Loucy (cell line): ENCODE measurements at regions not wholly inside any gene's neighbourhood (a gene's known extent, or its start where the extent isn't known, plus 50 kb on each side); places are given as distances from the start of the nearest gene placed in this dataset.

ENCODE experiments used
- H2AFZ ChIP-seq: fragments of 200-600 bp; sonication (generic); 2 replicates; pipeline ENCODE4 v1.6.0; 2016; ENCODE audit warnings: antibody characterized with exemption, mild to moderate bottlenecking, low read length, moderate library complexity
- H3F3A ChIP-seq: fragments of 200-600 bp; 2 replicates; pipeline ENCODE4 v1.6.0; 2016; ENCODE audit warnings: antibody characterized with exemption, low read depth, mild to moderate bottlenecking
- H3K27me3 ChIP-seq: fragments of 200-600 bp; sonication (generic); 2 replicates; pipeline ENCODE4 v1.6.1; 2014; ENCODE audit warnings: low read length, mild to moderate bottlenecking; ENCODE audit not compliant: insufficient read depth, poor library complexity, severe bottlenecking
- H3K36me3 ChIP-seq: fragments of 200-600 bp; sonication (generic); 2 replicates; pipeline ENCODE4 v1.6.1; 2016; ENCODE audit warnings: low read length; ENCODE audit not compliant: insufficient read depth
- H3K4me1 ChIP-seq: fragments of 200-600 bp; sonication (generic); 2 replicates; pipeline ENCODE4 v1.5.1; 2014; ENCODE audit warnings: low read length, mild to moderate bottlenecking; ENCODE audit not compliant: insufficient read depth, poor library complexity, severe bottlenecking
- H3K4me2 ChIP-seq: fragments of 200-600 bp; sonication (generic); 2 replicates; pipeline ENCODE4 v1.6.0; 2014; ENCODE audit warnings: antibody characterized with exemption, low read length, low read depth, mild to moderate bottlenecking; ENCODE audit not compliant: poor library complexity, severe bottlenecking
- H3K4me3 ChIP-seq: fragments of 200-600 bp; sonication (generic); 2 replicates; pipeline ENCODE4 v1.5.1; 2014; ENCODE audit warnings: low read length, mild to moderate bottlenecking, mixed read lengths; ENCODE audit not compliant: poor library complexity, severe bottlenecking
- H3K79me2 ChIP-seq: fragments of 200-600 bp; sonication (generic); 2 replicates; pipeline ENCODE4 v1.6.1; 2014; ENCODE audit warnings: low read length; ENCODE audit not compliant: insufficient read depth
- H3K9ac ChIP-seq: fragments of 200-600 bp; sonication (generic); 2 replicates; pipeline ENCODE4 v1.6.0; 2014; ENCODE audit warnings: mild to moderate bottlenecking, low read depth, low read length, moderate library complexity; ENCODE audit not compliant: poor library complexity, severe bottlenecking
- H3K9me2 ChIP-seq: fragments of 200-600 bp; sonication (generic); replicated peaks from 2 replicates; pipeline ENCODE4 v1.6.1; 2016; ENCODE audit warnings: low read depth, low read length, mixed read lengths
- H3K9me3 ChIP-seq: fragments of 200-600 bp; sonication (generic); 2 replicates; pipeline ENCODE4 v1.6.1; 2014; ENCODE audit warnings: mild to moderate bottlenecking, antibody characterized with exemption, low read length, low read depth; ENCODE audit not compliant: insufficient read depth
- H4K20me1 ChIP-seq: fragments of 200-600 bp; sonication (generic); 2 replicates; pipeline ENCODE4 v1.6.0; 2014; ENCODE audit warnings: antibody characterized with exemption, low read length, mild to moderate bottlenecking; ENCODE audit not compliant: insufficient read depth, poor library complexity, severe bottlenecking
- EZH2phosphoT487 ChIP-seq: fragments of 200-600 bp; IDR thresholded peaks from 2 replicates; pipeline ENCODE4 v1.6.1; 2018; ENCODE audit warnings: antibody characterized with exemption, mild to moderate bottlenecking, moderate library complexity, borderline replicate concordance
- TF ChIP-seq, protein P1 (sequence below): fragments of 200-600 bp; sonication (generic); conservative IDR thresholded peaks from 2 replicates; pipeline ENCODE4 v1.5.1; 2014; ENCODE audit warnings: mild to moderate bottlenecking, antibody characterized with exemption, low read length

DNA sequence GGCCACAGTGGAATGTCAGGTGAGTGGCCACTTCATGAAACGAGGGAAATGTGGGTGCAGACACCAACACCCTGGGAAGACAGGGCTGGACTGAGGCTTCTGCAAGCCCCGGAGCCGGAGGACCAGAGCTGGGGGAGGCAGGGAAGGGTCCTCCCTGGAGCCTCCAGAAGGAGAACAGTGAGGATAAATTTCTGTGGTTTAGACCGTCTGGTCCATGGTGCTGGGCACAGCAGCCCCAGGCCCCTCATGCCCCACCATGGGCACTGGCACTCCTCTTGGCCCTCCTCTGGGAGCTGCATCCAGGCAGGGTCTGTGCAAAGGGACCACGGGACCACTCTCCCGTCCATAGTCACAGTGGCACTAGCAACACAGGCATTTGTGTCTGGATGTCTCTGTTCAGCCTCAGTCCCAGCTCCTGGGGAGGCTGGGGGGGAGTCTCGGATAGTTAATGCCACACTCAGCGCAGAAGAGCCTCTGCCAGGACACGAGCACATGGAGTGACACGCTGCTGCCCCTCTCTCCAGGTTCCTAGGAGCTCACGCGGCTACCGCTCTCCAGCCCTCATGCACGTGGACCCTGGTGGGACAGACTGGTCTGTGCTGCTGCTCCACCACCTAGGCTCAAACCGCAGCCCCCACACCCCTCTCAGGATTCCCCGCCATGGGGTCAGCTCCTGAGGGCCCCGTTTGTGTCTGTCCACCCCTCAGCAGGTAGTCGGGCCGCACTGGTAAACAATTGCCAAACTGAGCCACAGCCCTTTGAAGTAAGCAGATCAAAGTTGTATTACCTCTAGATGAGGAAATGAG is 305.9 kb upstream of the SALL3 start:
- peaks cover 33% of the 10 kb centered on the region; the same call in 1 of the 2 replicates for H3K9me3 ChIP-seq
- no peaks in the 10 kb centered on the region for H3K36me3 ChIP-seq
- H3K4me3 ChIP-seq, result no peak overlapping the region
- H3K9me2 ChIP-seq, result no peaks in the 10 kb centered on the region
- H4K20me1 ChIP-seq, result no peaks in the 10 kb centered on the region
- no peak for TF ChIP-seq EZH2phosphoT487
- TF ChIP-seq, protein P1, sequence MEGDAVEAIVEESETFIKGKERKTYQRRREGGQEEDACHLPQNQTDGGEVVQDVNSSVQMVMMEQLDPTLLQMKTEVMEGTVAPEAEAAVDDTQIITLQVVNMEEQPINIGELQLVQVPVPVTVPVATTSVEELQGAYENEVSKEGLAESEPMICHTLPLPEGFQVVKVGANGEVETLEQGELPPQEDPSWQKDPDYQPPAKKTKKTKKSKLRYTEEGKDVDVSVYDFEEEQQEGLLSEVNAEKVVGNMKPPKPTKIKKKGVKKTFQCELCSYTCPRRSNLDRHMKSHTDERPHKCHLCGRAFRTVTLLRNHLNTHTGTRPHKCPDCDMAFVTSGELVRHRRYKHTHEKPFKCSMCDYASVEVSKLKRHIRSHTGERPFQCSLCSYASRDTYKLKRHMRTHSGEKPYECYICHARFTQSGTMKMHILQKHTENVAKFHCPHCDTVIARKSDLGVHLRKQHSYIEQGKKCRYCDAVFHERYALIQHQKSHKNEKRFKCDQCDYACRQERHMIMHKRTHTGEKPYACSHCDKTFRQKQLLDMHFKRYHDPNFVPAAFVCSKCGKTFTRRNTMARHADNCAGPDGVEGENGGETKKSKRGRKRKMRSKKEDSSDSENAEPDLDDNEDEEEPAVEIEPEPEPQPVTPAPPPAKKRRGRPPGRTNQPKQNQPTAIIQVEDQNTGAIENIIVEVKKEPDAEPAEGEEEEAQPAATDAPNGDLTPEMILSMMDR, result no peak
- H3K79me2 ChIP-seq, result no peaks in the 10 kb centered on the region
- no peak overlapping the region for H3K4me2 ChIP-seq
- H3K4me1 ChIP-seq, result no peaks in the 10 kb centered on the region
- no peaks in the 10 kb centered on the region for H3F3A ChIP-seq
- H3K27me3 ChIP-seq, result no peaks in the 10 kb centered on the region
- no peak overlapping the region for H3K9ac ChIP-seq
- no peak overlapping the region for H2AFZ ChIP-seq

DNA sequence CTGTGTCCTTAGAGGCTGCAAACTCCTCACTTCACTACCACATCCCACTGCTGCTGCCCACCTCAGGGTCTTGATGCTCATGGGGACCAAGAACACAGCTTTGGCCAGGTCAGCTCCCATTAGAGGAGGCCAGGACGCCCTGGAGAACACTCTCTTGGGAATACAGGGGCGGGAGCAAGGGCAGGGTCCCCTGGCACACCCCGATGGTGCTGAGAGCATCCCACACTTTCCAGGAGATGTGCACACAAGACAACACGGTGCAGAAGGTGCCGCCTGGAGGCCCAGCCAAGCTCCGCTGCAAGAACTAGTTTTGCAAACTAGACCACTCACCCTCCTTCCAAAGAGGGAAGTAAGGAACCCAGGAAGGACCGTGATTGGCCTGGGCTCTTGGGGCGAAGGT is 304.4 kb upstream of the SALL3 start:
- Histone ChIP-seq H2AFZ (no peak overlapping the region), H3K9me2 (no peaks in the 10 kb centered on the region), H3K79me2 (no peaks in the 10 kb centered on the region), H3K4me3 (no peak overlapping the region), H3K9ac (no peak overlapping the region), H3F3A (no peaks in the 10 kb centered on the region), H3K9me3 (peaks cover 31% of the 10 kb centered on the region; the same call in 1 of the 2 replicates), H3K4me2 (no peak overlapping the region), H3K27me3 (no peaks in the 10 kb centered on the region), H3K4me1 (no peaks in the 10 kb centered on the region), H4K20me1 (no peaks in the 10 kb centered on the region), H3K36me3 (no peaks in the 10 kb centered on the region)
- no peak for TF ChIP-seq EZH2phosphoT487
- TF ChIP-seq, protein P1, result no peak

DNA sequence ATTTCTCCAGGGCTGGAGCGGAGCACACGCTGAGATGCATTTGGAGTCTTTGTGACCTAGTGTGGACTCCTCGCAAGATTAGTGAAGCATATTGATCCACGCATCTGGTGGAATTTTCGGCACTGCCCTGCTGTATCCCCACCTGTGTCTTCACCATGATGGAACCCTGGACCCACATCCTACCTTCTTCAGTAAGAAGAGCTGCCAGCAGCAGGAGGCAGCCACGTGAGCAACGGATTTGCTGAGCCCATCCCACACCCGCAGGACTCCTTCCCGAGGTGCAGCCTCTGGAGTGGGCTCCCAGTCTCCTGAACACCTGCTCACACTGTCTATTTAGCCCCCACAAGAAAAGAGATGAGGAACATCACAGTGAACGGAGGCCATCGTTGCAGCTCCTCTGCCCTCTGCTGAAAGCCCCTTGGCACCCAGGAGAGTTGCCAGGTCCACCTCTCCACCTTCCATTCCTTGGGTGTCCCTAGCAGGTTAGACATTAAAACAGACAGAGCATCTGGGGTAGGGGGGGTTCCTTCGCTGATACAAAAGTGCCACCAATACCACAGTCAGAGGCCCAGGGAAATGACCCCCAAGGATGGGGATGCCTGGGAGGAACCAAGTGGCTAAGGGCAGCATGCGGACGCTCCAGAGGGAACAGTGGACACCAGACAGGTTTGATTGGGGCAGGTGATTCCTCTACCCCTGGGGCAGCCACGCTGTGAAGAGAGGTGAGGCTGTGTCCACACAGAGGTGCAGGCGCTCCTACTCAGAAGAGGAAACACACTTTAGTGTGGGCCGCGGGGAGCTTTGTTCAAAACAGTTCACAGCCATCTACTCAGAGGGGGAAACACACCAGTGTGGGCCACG is 302.8 kb upstream of the SALL3 start:
- Histone ChIP-seq H3K4me3 (no peak overlapping the region), H3K9me2 (no peaks in the 10 kb centered on the region), H2AFZ (no peak overlapping the region)

More for the DNA sequence above, 302.8 kb upstream of the SALL3 start:
- Histone ChIP-seq H3K4me2 (no peak overlapping the region), H3K9me3 (peaks cover 31% of the 10 kb centered on the region; the same call in 1 of the 2 replicates), H3K36me3 (no peaks in the 10 kb centered on the region), H3K79me2 (no peaks in the 10 kb centered on the region), H4K20me1 (no peaks in the 10 kb centered on the region), H3F3A (no peaks in the 10 kb centered on the region), H3K27me3 (no peaks in the 10 kb centered on the region), H3K4me1 (no peaks in the 10 kb centered on the region), H3K9ac (no peak overlapping the region)
- TF ChIP-seq, protein P1, result no peak
- no peak for TF ChIP-seq EZH2phosphoT487
